HG03064 (cell line): ENCODE measurements at regions not wholly inside any gene's neighbourhood (a gene's known extent, or its start where the extent isn't known, plus 50 kb on each side); places are given as distances from the start of the nearest gene placed in this dataset.
"Not testable (repeated sequence)": the region's sequence is repeated elsewhere in the genome, so short reads cannot be mapped to it uniquely, and the experiment has no call there.

Experiments used
- ATAC-seq: cut with Tn5 transposase; IDR thresholded peaks from one replicate; pipeline ENCODE4 v1.9.1; 2021; ENCODE audit warnings: low read depth; ENCODE audit not compliant: unreplicated experiment

DNA sequence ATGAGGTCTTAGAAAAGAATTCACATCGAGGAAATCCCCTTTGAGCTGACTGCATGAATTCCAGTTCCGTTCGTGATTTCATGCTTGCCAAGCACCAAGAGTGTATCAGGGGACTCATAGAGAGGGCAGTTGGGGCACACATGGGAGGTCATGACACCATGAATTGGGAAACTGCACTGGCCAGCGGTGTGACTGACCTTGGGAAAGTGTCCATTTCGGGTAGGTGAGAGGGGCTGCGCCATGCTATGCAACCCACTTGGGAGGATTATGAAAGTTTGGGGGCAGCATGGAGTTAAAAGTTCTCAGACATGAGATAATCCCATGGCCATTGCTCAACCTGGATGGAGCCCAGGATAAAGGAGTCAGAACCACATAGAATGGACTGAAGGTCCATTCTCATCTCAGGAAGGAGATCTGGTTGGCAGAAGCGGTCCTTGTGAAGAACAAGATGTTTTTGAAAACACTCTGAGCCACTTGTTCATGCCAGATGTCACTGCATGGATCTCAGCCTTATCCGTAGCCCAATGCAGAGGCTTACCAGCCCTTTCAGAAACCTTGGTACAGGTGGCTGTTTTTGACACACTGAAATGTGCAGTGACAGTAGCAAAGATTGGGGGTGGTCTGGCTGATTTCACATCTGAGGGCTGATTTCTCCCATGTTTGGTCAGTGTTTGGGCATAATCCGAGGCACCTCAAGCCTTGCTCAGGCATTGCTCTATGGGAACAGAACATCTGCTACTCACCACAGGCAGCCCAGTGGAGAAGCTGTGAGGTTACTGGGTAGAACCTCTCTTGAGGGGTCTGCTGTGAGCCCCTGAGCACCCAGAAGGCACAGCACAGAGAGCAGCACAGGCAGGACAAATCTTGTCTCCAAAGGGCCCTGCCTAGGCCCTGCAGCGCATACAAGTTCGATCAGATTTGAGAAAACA lies 252.3 kb downstream of the CXCL12 start:
- no peak for ATAC-seq

DNA sequence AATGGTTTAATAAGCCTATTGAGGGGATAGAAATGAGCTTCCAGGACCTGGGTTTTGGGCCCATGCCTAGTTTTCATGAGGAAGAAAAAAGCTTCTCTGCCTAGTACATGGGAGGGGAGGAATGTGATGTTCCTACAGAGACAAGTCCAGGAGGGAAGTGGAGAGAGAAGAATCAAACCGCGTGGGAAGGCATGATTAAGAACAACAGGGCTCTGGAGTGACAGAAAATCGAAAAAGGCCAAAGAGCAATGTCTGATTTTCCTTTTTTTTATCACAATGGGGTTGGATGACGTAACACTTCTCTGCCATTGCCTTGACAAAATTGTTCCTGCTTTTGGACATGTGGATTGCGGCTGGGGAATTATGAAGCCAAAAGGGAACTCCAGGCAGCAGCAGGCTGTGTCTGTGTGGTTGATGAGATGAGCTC lies 258.6 kb downstream of the CXCL12 start:
- ATAC-seq = no peak

DNA sequence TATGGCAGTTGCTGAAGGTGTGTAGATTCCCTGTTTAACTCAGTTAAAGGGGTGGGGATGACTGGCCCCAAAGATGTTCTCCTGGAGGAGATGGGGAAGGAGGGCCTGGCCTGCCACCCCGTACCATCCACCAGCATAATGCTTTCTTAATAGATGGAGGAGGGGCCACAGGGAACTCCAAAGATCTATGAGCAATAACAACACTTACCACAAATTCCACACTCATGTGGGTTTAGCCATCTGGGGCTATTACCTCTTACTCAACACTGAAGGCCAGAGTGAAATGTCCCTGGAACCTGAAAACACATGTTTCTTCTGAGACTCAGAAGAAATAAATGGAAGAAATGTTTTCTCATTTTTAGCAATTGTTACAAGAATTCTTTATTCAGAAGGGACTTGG lies 259.0 kb downstream of the CXCL12 start:
- no peak for ATAC-seq

DNA sequence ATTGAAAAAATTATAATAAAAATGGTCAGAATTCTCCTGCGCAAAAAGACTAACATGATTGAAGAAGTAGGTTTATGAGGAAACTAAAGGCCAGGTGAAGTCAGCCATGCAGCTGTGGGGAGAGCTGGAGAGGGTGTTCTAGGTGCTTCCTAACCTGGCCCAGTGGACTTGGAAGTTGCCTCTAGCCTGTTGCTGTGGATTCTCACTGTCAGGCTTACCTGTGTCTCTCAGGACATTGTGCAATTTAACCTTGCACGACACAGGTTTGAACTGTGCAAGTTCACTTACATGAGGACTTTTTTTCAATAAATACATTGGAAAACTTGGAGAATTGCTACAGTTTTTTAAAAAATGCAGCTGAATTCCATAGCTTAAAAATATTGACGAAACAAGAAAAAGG lies 266.4 kb downstream of the CXCL12 start:
- ATAC-seq = no peak

DNA sequence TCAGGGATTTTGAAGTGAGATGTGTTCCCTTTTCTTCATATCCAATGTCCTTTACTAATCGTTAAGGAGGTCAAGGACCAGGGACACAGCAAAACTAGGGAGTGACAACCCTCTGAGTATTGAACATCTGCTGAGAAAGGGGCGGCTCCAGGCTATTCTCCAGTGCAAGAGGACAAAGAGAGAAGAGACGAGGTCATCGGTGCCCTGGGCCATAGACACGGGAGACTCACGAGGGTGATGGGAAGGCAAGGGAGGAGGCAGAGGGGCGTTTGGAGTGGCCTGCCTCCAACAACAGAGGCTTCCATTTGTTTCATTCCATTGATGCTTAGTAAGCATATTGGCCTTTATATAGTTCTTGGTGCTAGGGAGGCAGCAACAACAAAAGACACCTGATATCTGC lies 268.4 kb downstream of the CXCL12 start:
- no peak for ATAC-seq

DNA sequence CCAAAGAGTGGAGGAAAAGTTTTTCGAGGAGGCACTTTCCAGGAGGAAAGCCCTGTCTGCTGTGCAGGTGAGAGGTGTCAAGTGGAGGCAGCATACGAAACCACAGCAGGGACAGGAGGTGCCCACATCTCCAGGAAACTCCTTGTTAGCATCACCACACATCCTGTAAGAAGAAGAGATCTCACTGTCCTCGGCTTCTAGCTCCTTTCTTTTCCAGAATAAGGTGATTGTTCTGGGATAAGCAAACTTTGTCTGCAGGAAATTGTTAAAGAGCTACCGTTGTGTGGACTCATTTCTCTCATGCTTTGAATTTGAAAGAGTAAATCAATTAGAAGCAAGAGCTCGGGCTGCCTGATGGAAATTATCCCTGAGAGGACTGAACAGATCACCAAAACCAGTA lies 269.4 kb downstream of the CXCL12 start:
- no peak for ATAC-seq

DNA sequence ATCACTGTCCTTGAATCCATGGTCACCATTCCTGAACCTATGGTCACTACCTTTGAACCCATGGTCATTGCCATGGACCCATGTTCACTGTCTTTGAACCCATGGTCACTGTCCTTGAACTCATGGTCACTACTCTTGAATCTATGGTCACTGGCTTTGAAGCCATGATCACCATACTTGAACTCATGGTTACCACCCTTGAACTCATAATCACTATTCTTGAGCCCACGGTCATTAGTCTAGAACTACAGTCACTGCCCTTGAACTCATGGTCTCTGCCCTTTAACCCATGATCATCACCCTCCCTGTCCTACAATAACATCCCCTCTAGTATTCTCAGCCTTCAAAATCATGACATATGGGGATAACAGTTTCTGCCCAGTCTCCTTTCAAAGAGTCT lies 270.5 kb downstream of the CXCL12 start:
- ATAC-seq = no peak

DNA sequence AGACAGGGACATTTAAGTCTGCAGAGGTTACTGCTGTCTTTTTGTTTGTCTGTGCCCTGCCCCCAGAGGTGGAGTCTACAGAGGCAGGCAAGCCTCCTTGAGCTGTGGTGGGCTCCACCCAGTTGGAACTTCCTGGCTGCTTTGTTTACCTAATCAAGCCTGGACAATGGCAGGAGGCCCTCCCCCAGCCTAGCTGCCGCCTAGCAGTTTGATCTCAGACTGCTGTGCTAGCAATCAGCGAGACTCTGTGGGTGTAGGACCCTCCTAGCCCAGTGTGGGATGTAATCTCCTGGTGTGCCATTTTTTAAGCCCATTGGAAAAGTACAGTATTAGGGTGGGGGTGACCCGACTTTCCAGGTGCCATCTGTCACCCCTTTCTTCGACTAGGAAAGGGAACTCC lies 272.6 kb downstream of the CXCL12 start:
- not testable (repeated sequence) for ATAC-seq

DNA sequence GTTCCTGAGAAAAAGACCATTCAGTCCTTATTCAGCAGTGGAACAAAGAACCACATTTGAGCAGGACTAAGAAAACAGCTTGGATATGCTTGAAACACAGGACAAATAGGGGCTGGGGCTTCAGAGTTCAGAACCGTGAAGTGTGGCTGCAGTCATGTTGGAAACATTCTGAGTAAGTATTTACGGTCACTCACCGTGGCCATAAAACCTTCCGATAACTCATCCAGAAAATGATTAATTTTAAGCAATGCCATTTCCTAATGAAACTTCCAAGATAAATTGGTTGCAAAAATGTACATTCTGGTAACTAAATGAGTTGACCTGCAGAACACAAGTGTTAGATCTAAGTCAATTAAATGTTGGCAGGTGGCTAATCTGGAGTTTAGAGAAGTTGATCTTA lies 279.2 kb downstream of the CXCL12 start:
- ATAC-seq = no peak

DNA sequence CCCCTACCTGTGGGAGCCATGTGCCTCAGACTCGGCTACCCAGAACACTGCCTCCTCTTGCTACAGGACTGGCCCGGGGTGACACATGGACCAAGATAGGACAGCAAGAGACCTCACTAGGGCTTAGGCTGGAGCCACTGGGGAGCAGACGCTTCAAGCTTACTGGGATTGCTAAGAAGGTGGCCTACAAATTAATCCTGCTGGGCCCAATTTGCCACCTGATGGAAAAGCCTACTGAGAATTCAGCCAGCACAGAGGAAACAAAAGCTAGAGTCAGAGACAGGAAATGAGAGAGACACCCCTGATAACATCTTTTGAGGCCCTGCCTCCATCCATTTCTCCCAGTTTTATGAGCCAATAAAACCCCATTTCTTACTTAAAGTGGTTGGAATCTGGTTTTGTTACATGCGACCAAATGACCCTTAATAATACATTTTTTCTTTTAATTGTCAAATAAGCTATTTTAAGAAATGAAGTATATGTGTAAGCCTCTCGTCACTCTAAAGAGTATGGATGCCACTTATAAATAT lies 282.1 kb downstream of the CXCL12 start:
- no peak for ATAC-seq

DNA sequence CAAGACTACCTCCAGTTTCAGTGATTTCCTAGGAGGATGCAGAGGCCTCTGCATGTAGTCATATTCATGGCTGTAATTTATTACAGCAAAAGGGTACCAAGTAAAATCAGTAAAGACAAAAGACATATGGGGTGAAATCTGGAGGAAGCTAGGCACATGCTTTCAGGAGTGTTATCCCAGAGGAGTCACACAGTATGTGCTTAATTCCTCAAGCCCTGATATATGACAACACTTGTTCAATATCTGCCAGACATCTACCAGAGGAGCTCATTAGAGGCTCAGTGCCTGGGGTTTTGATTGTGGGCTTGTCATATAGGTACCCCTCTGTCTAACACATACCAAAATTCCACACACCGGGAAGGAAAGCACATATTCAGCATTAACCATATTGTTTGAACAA lies 283.8 kb downstream of the CXCL12 start:
- no peak for ATAC-seq

DNA sequence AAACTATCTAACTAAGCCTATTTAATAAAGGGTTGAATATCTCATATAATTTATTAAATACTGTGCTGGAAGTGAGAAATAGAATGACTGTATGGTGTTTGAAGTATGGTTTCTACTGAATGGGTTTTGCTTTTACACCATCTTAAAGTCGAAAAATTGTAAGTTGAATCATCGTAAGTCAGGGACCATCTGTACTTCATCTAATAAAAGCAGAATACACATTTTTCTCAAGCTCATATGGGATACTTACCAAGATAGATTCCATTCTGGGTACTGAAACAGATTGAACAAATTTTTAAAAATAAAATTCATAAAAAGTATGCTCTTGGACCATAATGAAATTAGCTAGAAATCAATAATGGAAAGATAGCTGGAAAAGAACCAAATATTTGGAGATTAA lies 285.4 kb downstream of the CXCL12 start:
- no peak for ATAC-seq

DNA sequence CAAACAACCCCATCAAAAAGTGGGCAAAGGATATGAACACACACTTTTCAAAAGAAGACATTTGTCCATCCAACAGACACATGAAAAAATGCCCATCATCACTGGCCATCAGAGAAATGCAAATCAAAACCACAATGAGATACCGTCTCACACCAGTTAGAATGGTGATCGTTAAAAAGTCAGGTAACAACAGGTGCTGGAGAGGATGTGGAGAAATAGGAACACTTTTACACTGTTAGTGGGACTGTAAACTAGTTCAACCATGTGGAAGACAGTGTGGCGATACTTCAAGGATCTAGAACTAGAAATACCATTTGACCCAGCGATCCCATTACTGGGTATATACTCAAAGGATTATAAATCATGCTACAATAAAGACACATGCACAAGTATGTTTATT lies 288.7 kb downstream of the CXCL12 start:
- ATAC-seq = not testable (repeated sequence)

DNA sequence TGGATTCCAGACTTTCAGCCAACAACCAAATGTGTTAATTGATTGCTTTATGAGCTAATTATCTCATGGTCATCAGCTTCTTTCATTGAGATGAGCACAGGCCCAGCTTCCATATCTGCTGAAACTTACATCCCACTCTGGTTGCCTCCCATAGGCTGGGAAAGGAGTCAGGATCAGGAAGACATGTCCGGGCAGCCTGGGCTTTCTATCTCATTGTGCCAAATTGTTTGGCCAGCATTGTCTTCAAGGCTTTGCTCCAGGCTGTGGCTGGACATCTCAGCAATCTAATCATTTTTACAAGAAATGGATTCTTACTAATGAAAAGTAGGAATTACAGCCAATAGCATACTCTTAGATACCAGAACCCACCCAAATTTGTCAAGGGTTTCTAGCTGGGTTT lies 295.2 kb downstream of the CXCL12 start:
- ATAC-seq = no peak

DNA sequence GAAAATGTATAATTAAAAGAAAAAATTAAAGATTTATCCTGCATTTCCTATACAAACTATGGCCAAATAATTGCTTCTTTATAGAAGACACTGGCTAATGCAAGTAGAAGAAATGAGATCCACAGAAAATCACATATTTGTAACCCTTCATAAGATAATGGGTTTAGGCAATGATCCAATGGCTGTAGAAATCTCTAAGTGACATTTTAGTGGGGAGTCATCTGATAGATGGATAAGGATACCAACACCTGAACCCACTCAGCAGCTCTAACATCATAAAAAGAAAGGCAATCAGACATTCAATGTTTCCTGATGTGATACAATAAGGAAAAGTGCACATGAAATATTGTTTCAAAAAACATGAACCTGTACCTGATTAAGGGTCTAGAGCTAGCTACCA lies 297.5 kb downstream of the CXCL12 start:
- ATAC-seq = no peak

DNA sequence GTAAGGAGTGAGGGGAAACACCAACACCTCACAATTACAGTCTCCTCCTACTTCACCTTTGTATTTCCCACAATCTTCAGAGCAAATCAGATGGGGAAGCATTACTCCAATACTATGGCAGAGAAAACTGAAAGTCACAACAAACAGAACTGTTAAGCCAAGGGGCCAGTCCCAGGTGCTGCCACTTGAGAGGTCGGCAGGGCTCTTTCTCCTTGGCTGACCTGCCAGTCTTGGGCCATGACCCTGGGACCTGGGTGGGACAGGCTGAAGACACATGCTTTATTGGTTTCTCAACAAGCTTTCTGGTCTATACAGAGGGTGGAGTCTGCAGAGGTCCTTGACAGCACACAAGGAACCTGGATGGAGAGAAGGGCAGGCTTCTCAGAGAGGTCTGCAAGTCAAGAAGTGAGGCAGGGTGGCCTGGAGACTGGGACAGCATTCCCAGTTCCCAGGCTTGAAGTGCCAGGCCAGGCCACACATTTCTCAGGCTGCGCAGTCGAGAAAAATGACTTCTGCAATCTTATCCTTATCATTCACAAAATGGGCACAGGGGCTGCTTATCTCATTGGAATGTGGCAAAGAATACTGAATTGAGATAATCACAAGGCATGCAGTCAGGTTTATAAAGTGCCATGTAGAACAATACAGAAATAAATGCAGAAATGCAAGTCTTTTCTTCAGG lies 301.0 kb downstream of the CXCL12 start:
- no peak for ATAC-seq

DNA sequence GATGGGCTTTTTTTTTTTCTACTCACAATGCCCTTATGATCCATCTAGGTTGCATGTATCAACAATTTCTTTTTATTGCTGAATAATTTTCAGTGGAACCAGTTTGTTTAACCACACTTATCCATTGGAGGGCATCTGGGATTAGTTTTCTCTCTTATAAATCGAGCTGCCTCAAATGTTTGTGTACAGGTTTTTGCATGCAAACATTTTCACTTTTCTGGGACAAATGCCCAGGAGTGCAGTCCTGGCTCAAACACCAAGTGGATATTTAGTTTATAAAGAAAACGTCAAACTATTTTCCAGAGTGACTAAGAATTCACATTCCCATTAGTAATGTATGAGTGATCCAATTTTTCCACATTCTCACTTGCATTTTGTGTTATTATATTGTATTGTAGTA lies 313.4 kb downstream of the CXCL12 start:
- ATAC-seq = no peak

DNA sequence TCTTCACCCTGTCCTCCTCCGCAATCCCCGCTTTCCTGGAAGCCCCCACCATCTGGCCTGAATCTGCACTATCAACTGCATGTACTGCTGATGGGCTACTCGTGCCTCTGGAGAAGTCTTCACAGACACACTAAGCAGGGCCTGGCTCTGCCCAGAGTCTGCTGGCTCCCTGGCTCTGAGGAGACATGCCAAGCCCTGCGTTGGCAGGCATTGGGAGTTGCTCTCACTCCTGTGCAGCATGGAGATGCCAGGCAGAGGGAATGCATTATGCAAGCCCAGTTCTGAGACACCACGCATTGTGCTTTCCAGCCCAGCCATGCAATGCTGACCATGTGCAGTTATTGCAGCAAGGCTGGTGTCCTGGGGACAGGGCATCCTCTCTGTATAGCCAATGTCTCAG lies 314.6 kb downstream of the CXCL12 start:
- ATAC-seq = no peak

DNA sequence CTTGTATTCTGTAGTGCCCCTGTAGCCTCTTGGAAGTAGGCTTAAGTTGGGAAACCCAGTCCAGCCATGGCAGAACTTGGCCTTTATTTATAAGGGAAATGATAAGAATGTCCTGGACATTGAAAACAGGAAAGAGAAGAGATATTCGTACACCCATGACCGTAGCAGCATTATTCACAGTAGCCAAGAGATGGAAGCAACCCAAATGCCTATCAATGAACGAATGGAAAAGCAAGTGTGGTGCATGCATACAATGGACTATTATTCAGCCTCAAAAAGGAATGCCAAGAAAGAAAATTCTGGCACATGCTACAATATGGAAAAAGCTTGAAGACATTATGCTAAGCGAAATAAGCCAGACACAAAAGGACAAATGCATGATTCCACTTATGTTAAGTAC lies 315.3 kb downstream of the CXCL12 start:
- no peak for ATAC-seq

DNA sequence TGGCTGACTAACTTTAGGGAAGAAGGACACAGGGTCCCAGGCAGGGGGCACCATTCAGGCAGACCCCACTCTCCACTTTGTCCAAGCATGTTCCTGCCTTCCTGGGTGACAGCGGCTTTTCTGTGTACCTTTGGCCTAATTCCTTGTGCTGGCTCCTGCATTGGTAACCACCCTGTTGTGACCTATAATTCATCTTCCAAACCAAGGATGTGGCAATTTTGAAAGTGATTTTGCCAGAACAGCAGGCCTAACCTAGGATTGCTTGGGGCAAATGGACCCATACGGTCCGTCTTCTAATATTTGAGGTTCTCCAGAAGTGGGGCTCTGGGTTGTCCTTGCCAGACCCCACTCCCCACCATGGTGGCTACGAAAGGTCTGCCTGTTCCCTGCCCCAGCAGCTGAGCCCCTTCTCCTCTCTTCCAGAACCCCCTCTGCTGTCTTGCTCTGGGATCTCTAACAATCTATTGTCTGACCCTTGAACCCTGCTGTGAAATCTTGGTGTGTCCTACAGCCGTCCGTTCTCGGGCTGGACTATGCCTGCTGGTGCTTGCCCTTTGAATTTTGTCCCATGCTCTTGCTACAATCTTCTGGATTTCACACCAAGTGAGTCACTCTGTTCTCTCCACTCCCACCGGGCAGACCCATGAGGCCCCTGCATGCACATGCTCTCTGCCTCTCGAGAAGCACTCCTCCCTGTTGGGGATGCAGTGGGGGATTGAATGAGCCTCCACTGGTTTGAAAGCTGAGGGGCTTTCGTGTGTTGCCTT lies 316.0 kb downstream of the CXCL12 start:
- no peak for ATAC-seq

DNA sequence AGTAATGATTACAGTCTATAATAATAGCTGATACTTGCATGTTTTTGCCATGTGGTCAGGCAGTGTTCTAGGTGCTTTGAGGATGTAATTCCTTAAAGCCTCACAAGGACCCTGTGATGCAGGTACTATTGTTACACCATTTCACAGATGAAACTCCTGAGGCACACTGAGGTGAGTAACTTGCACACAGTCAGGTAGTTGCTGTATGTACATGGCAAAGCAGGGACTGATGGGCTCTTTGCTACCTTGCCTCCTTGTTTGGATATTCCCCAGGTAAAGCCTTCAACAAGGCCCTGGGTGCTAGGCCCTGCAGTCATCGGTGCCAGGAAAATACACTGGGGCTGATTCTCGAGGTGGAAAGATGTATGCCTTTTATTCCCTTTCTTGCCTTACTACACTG lies 317.5 kb downstream of the CXCL12 start:
- ATAC-seq = no peak
